ENCODE measurements at regions not wholly inside any gene's neighbourhood (a gene's known extent, or its start where the extent isn't known, plus 50 kb on each side); places are given as distances from the start of the nearest gene placed in this dataset.

DNA sequence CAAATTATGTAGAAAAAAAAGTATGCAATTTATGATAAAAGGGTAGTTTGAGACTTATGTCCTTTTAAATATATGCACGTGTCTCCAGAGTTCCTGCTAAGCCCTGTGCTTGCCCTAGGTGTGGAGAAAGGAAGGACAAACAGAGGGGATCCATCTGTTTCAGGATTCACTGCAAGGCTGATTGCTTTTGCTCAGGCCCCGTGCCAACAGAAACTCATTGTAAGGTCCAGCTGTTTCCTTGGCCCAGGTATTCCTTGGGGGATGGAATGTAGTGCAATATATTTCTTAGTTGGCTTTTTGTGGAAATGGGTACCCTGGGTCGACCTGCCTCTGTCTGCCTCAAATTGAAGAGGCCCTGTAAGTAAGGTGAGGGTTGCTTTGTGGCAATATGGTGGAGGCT is 268.6 kb upstream of the CLINT1 start:
- Mint-ChIP-seq H3K27me3 (ENCODE audit: low read depth) (peaks cover 4% of the 10 kb centered on the region), H3K9me3 (ENCODE audit: low read depth) (no peaks in the 10 kb centered on the region), H3K4me3 (ENCODE audit: unreplicated experiment) (no peak overlapping the region), H3K36me3 (ENCODE audit: low read depth) (no peaks in the 10 kb centered on the region), H3K27ac (ENCODE audit: unreplicated experiment) (no peak overlapping the region), H3K4me1 (ENCODE audit: low read depth) (no peaks in the 10 kb centered on the region)
- TF ChIP-seq, protein P1, sequence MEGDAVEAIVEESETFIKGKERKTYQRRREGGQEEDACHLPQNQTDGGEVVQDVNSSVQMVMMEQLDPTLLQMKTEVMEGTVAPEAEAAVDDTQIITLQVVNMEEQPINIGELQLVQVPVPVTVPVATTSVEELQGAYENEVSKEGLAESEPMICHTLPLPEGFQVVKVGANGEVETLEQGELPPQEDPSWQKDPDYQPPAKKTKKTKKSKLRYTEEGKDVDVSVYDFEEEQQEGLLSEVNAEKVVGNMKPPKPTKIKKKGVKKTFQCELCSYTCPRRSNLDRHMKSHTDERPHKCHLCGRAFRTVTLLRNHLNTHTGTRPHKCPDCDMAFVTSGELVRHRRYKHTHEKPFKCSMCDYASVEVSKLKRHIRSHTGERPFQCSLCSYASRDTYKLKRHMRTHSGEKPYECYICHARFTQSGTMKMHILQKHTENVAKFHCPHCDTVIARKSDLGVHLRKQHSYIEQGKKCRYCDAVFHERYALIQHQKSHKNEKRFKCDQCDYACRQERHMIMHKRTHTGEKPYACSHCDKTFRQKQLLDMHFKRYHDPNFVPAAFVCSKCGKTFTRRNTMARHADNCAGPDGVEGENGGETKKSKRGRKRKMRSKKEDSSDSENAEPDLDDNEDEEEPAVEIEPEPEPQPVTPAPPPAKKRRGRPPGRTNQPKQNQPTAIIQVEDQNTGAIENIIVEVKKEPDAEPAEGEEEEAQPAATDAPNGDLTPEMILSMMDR (IDR thresholded peaks at IDR 0.05), result no peak
- no peak for DNase-seq (ENCODE audit: low spot score)

DNA sequence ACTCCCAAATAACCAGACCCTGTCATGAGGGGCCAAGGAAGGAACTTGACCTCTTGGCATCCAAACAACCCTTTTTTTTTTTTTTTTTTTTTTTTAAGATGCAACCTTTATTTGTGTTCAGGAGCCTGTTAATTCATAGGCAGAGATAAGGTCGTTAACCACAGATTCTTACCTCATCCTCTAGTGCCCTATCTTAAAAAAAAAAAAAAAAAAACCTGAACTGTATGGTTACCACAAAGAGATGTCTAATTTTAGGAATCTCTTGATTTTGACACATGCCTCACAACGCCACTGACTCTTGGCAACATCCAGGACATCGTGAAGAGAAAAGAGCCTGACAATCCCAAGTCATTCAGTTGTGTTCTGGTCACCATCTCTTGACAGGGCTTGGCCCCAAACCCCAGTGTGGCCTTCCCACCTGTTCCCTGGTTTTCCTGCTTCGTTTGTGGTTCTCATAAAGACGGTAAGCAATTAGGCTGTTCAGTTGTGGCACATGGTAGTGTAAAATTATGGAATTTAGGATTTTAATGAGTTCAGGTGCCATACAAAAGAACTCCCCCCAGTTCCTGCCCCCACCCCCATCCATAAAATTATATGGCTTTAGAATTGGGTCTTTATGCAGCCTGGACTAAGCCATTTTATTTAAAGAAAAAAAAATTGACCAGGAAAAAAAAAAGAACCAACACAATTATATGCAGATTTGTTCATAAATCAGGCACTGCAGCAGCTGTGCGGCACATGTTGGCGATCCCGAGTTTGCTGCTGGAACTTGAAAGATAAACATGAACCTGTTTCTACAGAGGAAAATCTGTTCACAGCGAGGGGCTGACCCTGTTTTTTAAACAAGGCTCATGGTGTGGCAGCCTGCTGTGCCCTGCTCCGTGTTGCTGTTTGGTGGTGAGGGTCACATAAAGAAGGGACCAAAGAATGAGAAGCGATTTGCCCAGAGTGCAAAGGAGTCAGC is 267.8 kb upstream of the CLINT1 start:
- TF ChIP-seq, protein P1 (IDR thresholded peaks at IDR 0.05), result no peak
- Mint-ChIP-seq H3K27me3 (ENCODE audit: low read depth) (peaks cover 4% of the 10 kb centered on the region), H3K36me3 (ENCODE audit: low read depth) (no peaks in the 10 kb centered on the region)

DNA sequence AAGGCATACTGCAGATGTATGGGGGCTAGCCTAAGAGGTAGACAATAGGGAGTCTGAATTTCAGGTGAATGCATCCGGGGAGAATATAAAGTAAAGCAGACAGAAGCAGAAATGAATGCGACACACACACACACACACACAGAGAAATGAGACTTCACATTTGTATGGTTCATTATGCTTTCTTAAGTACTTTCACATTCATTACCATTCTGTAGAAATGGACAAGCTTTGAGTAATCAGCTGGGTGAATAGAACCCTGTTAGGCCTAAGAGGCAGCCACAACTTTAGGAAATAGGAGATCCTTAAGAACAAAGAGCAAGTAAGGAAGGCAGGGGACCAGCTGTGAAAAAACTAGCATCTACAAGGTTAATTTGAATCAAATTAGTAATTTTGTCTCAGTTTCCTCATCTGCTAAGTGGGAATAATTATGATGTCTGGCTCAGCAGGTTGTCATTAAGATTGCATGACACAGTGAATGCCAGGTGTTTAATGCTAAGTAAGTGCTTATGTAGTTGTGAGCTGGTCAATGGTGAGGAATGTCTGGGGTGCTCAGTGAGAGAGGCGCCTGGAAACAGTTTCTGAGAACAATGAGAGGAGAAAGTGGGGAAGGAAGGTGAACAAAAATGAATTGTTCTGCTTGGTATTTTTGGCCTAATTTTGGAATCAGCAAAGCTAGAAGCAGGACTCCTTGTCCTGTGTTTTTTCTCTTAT is 265.8 kb upstream of the CLINT1 start:
- Mint-ChIP-seq H3K9me3 (ENCODE audit: low read depth) (no peaks in the 10 kb centered on the region), H3K4me1 (ENCODE audit: low read depth) (peaks cover 10% of the 10 kb centered on the region), H3K27ac (ENCODE audit: unreplicated experiment) (no peak overlapping the region), H3K27me3 (ENCODE audit: low read depth) (peaks cover 4% of the 10 kb centered on the region), H3K4me3 (ENCODE audit: unreplicated experiment) (no peak overlapping the region), H3K36me3 (ENCODE audit: low read depth) (no peaks in the 10 kb centered on the region)
- TF ChIP-seq, protein P1 (IDR thresholded peaks at IDR 0.05), result no peak
- no peak for DNase-seq (ENCODE audit: low spot score)

More for the DNA sequence above, 267.8 kb upstream of the CLINT1 start:
- no peak overlapping the region for H3K4me3 Mint-ChIP-seq (ENCODE audit: unreplicated experiment)
- H3K9me3 Mint-ChIP-seq (ENCODE audit: low read depth), result no peaks in the 10 kb centered on the region
- no peak for DNase-seq (ENCODE audit: low spot score)
- H3K4me1 Mint-ChIP-seq (ENCODE audit: low read depth), result no peaks in the 10 kb centered on the region
- H3K27ac Mint-ChIP-seq (ENCODE audit: unreplicated experiment), result no peak overlapping the region

DNA sequence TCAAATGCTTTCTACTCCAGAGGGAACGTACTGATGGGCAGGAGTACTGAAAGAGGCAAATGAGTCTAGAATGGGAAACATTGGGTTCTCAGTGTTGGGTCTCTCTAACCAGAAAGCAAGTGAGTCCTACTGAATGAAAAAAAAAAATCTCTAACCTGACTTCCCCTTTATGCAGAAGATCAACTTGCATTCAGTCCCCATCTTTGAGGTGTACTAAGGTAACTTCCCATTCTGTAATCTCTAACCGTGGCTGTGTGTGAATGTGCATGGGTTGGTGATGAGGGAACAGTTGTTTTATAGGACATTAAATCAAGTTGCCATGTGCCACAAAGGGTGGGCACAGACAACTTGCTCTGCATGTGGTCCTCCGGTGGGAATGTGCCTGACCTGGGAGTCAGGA is 264.6 kb upstream of the CLINT1 start:
- Mint-ChIP-seq H3K4me1 (ENCODE audit: low read depth) (peaks cover 13% of the 10 kb centered on the region), H3K36me3 (ENCODE audit: low read depth) (no peaks in the 10 kb centered on the region), H3K9me3 (ENCODE audit: low read depth) (no peaks in the 10 kb centered on the region), H3K27me3 (ENCODE audit: low read depth) (peaks cover 5% of the 10 kb centered on the region), H3K4me3 (ENCODE audit: unreplicated experiment) (no peak overlapping the region), H3K27ac (ENCODE audit: unreplicated experiment) (no peak overlapping the region)
- TF ChIP-seq, protein P1 (IDR thresholded peaks at IDR 0.05), result no peak
- no peak for DNase-seq (ENCODE audit: low spot score)

DNA sequence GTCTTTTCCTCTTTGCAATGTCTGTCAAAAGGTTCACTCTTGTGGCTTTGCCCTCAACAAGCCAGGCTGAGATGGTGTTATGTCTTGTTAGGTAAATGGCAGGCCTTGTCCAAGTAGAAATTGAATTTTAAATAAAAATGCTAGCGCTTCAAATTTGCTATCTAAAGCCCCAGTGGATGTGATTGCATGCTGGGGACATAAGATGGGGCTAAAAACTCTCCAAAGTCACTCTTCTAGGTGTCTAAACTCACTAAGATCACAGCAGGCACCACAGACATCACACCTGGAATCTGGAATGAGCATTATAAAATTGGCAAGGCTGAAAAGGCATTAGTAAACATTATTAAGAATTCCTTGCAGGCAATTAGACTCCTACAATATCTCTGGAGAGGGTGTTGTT is 262.7 kb upstream of the CLINT1 start:
- H3K27ac Mint-ChIP-seq (ENCODE audit: unreplicated experiment), result no peak overlapping the region
- H3K4me3 Mint-ChIP-seq (ENCODE audit: unreplicated experiment), result no peak overlapping the region
- H3K4me1 Mint-ChIP-seq (ENCODE audit: low read depth), result peaks cover 13% of the 10 kb centered on the region
- no peaks in the 10 kb centered on the region for H3K36me3 Mint-ChIP-seq (ENCODE audit: low read depth)
- TF ChIP-seq, protein P1 (IDR thresholded peaks at IDR 0.05), result peak; percentile 22
- no peaks in the 10 kb centered on the region for H3K9me3 Mint-ChIP-seq (ENCODE audit: low read depth)
- peaks cover 3% of the 10 kb centered on the region for H3K27me3 Mint-ChIP-seq (ENCODE audit: low read depth)
- no peak for DNase-seq (ENCODE audit: low spot score)
